ENCODE measurements at regions not wholly inside any gene's neighbourhood (a gene's known extent, or its start where the extent isn't known, plus 50 kb on each side); places are given as distances from the start of the nearest gene placed in this dataset.
"Not testable (repeated sequence)": the region's sequence is repeated elsewhere in the genome, so short reads cannot be mapped to it uniquely, and the experiment has no call there.

GRCh38 chr4:60938621-60939020, 261.5 kb upstream of the ADGRL3 start:
- DNase-seq: no peak

- peak; percentile 89 for DNase-seq
Observed at GRCh38 chr4:60944060-60944459, 256.1 kb upstream of the ADGRL3 start.

GRCh38 chr4:60945641-60946040, 254.5 kb upstream of the ADGRL3 start:
- no peak for DNase-seq

- no peak for DNase-seq
Observed at GRCh38 chr4:60948008-60948407, 252.1 kb upstream of the ADGRL3 start.

GRCh38 chr4:60952921-60953320, 247.2 kb upstream of the ADGRL3 start:
- no peak for DNase-seq

- no peak for DNase-seq
Observed at GRCh38 chr4:60953826-60954225, 246.3 kb upstream of the ADGRL3 start.

GRCh38 chr4:60962286-60962685, 237.8 kb upstream of the ADGRL3 start:
- DNase-seq: no peak

- no peak for DNase-seq
Observed at GRCh38 chr4:60981534-60981933, 218.6 kb upstream of the ADGRL3 start.

- DNase-seq: no peak
Observed at GRCh38 chr4:60989141-60989540, 211.0 kb upstream of the ADGRL3 start.

- no peak for DNase-seq
Observed at GRCh38 chr4:60992037-60992436, 208.1 kb upstream of the ADGRL3 start.

- DNase-seq: no peak
Observed at GRCh38 chr4:61003301-61003700, 196.8 kb upstream of the ADGRL3 start.

- DNase-seq: no peak
Observed at GRCh38 chr4:61004651-61005170, 195.4 kb upstream of the ADGRL3 start.

- no peak for DNase-seq
Observed at GRCh38 chr4:61011051-61011450, 189.1 kb upstream of the ADGRL3 start.

GRCh38 chr4:61011936-61012335, 188.2 kb upstream of the ADGRL3 start:
- not testable (repeated sequence) for DNase-seq

GRCh38 chr4:61024610-61025009, 175.5 kb upstream of the ADGRL3 start:
- no peak for DNase-seq

- no peak for DNase-seq
Observed at GRCh38 chr4:61027939-61028338, 172.2 kb upstream of the ADGRL3 start.

- no peak for DNase-seq
Observed at GRCh38 chr4:61036071-61036684, 163.9 kb upstream of the ADGRL3 start.

GRCh38 chr4:61041527-61041926, 158.6 kb upstream of the ADGRL3 start:
- no peak for DNase-seq

GRCh38 chr4:61044837-61045236, 155.3 kb upstream of the ADGRL3 start:
- no peak for DNase-seq

- DNase-seq: no peak
Observed at GRCh38 chr4:61049018-61049417, 151.1 kb upstream of the ADGRL3 start.

GRCh38 chr4:61067381-61067780, 132.7 kb upstream of the ADGRL3 start:
- DNase-seq: no peak

GRCh38 chr4:61068060-61068459, 132.1 kb upstream of the ADGRL3 start:
- DNase-seq: no peak

- no peak for DNase-seq
Observed at GRCh38 chr4:61068745-61069144, 131.4 kb upstream of the ADGRL3 start.

GRCh38 chr4:61070269-61070668, 129.9 kb upstream of the ADGRL3 start:
- DNase-seq: no peak

- DNase-seq: no peak
Observed at GRCh38 chr4:61079427-61079826, 120.7 kb upstream of the ADGRL3 start.

Data from DMS153 (cell line).